K562 (cell line): ENCODE measurements at regions not wholly inside any gene's neighbourhood (a gene's known extent, or its start where the extent isn't known, plus 50 kb on each side); places are given as distances from the start of the nearest gene placed in this dataset.

Experiments
- ATAC-seq: fragments of 200-7000 bp; cut with Tn5 transposase; 3 replicates; pipeline ENCODE4 v1.9.1; 2020; ENCODE audit warnings: moderate library complexity
- BruUV-seq: library from RNA; stranded (reverse); fragments of 400-500 nt; replicated peaks from 2 replicates; lab custom pipeline; 2021; lab: Mats Ljungman, UMichigan
- CTCF ChIA-PET: fragments of 300-600 bp; formaldehyde crosslinking; extraction: SDS; loops from one replicate; lab custom pipeline; 2021; ENCODE audit warnings: low intra/inter-chr PET ratio; lab: Yijun Ruan, JAX
- POLR2A ChIA-PET: fragments of 300-600, 350-650 bp; sonication (Branson Sonifier 250); formaldehyde crosslinking; extraction: SDS; loops from one replicate; lab custom pipeline; 2021; ENCODE audit warnings: antibody characterized with exemption, inconsistent platforms; lab: Yijun Ruan, JAX
- DNase-seq, 4 experiments: peaks; one replicate each; pipeline versions ENCODE4 v3.0.0 to v3.0.0-alpha.2; 2011 to 2018; ENCODE audit warnings: low spot score in 3 of 4, mixed read lengths in 3 of 4; ENCODE audit errors: extremely low read depth in 1 of 4
- FAIRE-seq: peaks from 2 replicates; lab custom pipeline; 2011; peaks lifted over from hg19 to GRCh38; lab: Jason Lieb, UNC
- H2AFZ ChIP-seq: 2 replicates; pipeline ENCODE4 v1.6.0; 2011; ENCODE audit warnings: low read depth, low read length, control low read depth, inconsistent platforms
- H3K27ac ChIP-seq: fragments of 200-600 bp; 3 replicates; pipeline ENCODE4 v1.8.0; 2011; ENCODE audit warnings: low read depth, mild to moderate bottlenecking, control low read depth, inconsistent platforms, low read length, moderate library complexity, mixed read lengths; ENCODE audit errors: extremely low read depth
- H3K27me3 ChIP-seq, 2 experiments: fragments of 300-600 bp in 1 of 2; 2 replicates in 1 of 2; 3 replicates in 1 of 2; pipeline versions ENCODE4 v1.6.0 to v1.8.0; 2011; ENCODE audit warnings: inconsistent platforms in 2 of 2, low read length in 2 of 2, mild to moderate bottlenecking in 1 of 2, mixed read lengths in 1 of 2, moderate library complexity in 1 of 2; ENCODE audit not compliant: control insufficient read depth in 2 of 2, insufficient read depth in 2 of 2
- H3K36me3 ChIP-seq: fragments of 300-600 bp; 3 replicates; pipeline ENCODE4 v1.8.0; 2011; ENCODE audit warnings: mild to moderate bottlenecking, low read length, inconsistent platforms; ENCODE audit not compliant: control insufficient read depth, insufficient read depth
- H3K4me1 ChIP-seq, 2 experiments: fragments of 200-600 bp in 1 of 2; replicated peaks in 1 of 2; 2 replicates in 1 of 2; 3 replicates in 1 of 2; pipeline versions ENCODE4 v1.5.1 to v1.8.0; 2011; ENCODE audit warnings: inconsistent platforms in 2 of 2, low read length in 2 of 2, mild to moderate bottlenecking in 1 of 2, mixed read lengths in 1 of 2, moderate library complexity in 1 of 2; ENCODE audit not compliant: control insufficient read depth in 2 of 2, insufficient read depth in 2 of 2
- H3K4me2 ChIP-seq: 2 replicates; pipeline ENCODE4 v1.6.1; 2011; ENCODE audit warnings: low read length, control low read depth, inconsistent platforms, mixed read lengths; ENCODE audit not compliant: insufficient read depth
- H3K4me3 ChIP-seq: fragments of 200-600 bp; sonication (generic), shearing (Covaris generic); 2 replicates; pipeline ENCODE4 v1.5.1; 2016; ENCODE audit warnings: control low read depth, inconsistent platforms
- H3K79me2 ChIP-seq: fragments of 200-600 bp; 3 replicates; pipeline ENCODE4 v1.8.0; 2011; ENCODE audit warnings: low read length, inconsistent platforms; ENCODE audit not compliant: control insufficient read depth, insufficient read depth
- H3K9ac ChIP-seq, 2 experiments: 2 replicates each; pipeline versions ENCODE4 v1.6.0 to v1.6.1; 2011; ENCODE audit warnings: low read depth in 2 of 2, low read length in 2 of 2, control low read depth in 1 of 2, inconsistent platforms in 1 of 2, mild to moderate bottlenecking in 1 of 2, mixed read lengths in 1 of 2; ENCODE audit not compliant: insufficient read depth in 1 of 2
- H3K9me1 ChIP-seq: one replicate; pipeline ENCODE4 v1.6.0; 2011; ENCODE audit warnings: inconsistent platforms, mild to moderate bottlenecking, low read length, moderate library complexity; ENCODE audit not compliant: control insufficient read depth, insufficient read depth
- H3K9me3 ChIP-seq: replicated peaks from 2 replicates; pipeline ENCODE4 v1.5.1; 2011; ENCODE audit warnings: low read depth, low read length, inconsistent platforms; ENCODE audit not compliant: control insufficient read depth, insufficient read depth
- H4K20me1 ChIP-seq: replicated peaks from 2 replicates; pipeline ENCODE4 v1.6.1; 2011; ENCODE audit warnings: low read length, inconsistent platforms, mixed read lengths; ENCODE audit not compliant: control insufficient read depth, insufficient read depth
- CCAR2 ChIP-seq: fragments of 200-400 bp; formaldehyde crosslinking; IDR thresholded peaks from 2 replicates; pipeline ENCODE4 v1.6.1; 2017; ENCODE audit warnings: mild to moderate bottlenecking, low read depth, low read length
- CREB1 ChIP-seq, 2 experiments: sonication (generic) in 1 of 2; formaldehyde crosslinking in 1 of 2; IDR thresholded peaks; 2 replicates each; pipeline versions ENCODE4 v1.6.1 to v1.8.0; 2012 to 2022; ENCODE audit warnings: inconsistent platforms in 1 of 2, mild to moderate bottlenecking in 1 of 2, missing genetic modification reagents in 1 of 2, moderate library complexity in 1 of 2
- CXXC5 ChIP-seq: fragments of 250-450 bp; sonication (Bioruptor Pico); IDR thresholded peaks from 2 replicates; pipeline ENCODE4 v1.8.0; 2022; ENCODE audit warnings: inconsistent platforms, mild to moderate bottlenecking, moderate library complexity
- ETV5 ChIP-seq: sonication (generic); formaldehyde crosslinking; IDR thresholded peaks from 2 replicates; pipeline ENCODE4 v1.4.0; 2020; ENCODE audit warnings: low read depth, mild to moderate bottlenecking, missing genetic modification reagents
- KDM2B ChIP-seq: fragments of 250-450 bp; sonication (Bioruptor Pico); IDR thresholded peaks from 2 replicates; pipeline ENCODE4 v1.8.0; 2021; ENCODE audit warnings: mild to moderate bottlenecking, moderate library complexity
- MAFK ChIP-seq: IDR thresholded peaks from 2 replicates; pipeline ENCODE4 v1.6.1; 2011; ENCODE audit warnings: low read length, improper control_type of control experiment
- NR4A1 ChIP-seq, 2 experiments: fragments of 250-450 bp in 1 of 2; fragments of 450-650 bp in 1 of 2; sonication (Bioruptor Pico) in 1 of 2; IDR thresholded peaks; 2 replicates each; pipeline versions ENCODE4 v1.4.0 to v1.6.1; 2016 to 2020; ENCODE audit warnings: mild to moderate bottlenecking in 2 of 2, missing compliant biosample characterization in 1 of 2, missing genetic modification characterization in 1 of 2, moderate library complexity in 1 of 2
- PRPF4 ChIP-seq: fragments of 200-400 bp; formaldehyde crosslinking; IDR thresholded peaks from one replicate; pipeline ENCODE4 v1.6.1; 2017; ENCODE audit warnings: low read length, low read depth, mild to moderate bottlenecking; ENCODE audit not compliant: insufficient read depth, poor library complexity, severe bottlenecking
- ZBED1 ChIP-seq: IDR thresholded peaks from 2 replicates; pipeline ENCODE4 v1.6.1; 2014
- ZNF175 ChIP-seq: fragments of 200-800 bp; sonication (Bioruptor generic); IDR thresholded peaks from 2 replicates; pipeline ENCODE4 v1.6.1; 2016; ENCODE audit warnings: low read depth, mild to moderate bottlenecking, missing genetic modification characterization, missing compliant biosample characterization
- ZNF23 ChIP-seq: fragments of 250-450 bp; sonication (Bioruptor Pico); IDR thresholded peaks from 2 replicates; pipeline ENCODE4 v1.4.0; 2020; ENCODE audit warnings: mild to moderate bottlenecking
- ZNF57 ChIP-seq: fragments of 450-650 bp; formaldehyde crosslinking; IDR thresholded peaks from 2 replicates; pipeline ENCODE4 v1.4.0; 2020; ENCODE audit warnings: mild to moderate bottlenecking, moderate library complexity
- WGBS: fragments of 100-300 bp; shearing (Covaris generic); methylation state at CpG from one replicate; pipeline ENCODE4 v1.1.6; 2016; ENCODE audit warnings: low coverage, mixed read lengths; ENCODE audit not compliant: insufficient coverage; ENCODE audit errors: missing lambda C conversion rate; 5-methylcytosine and 5-hydroxymethylcytosine counted together
- in situ Hi-C: fragments of 300-500 bp; cut with MboI; formaldehyde crosslinking; loops from 4 replicates; pipeline ENCODE4 v1.15.0; 2018; ENCODE audit warnings: inconsistent platforms, mixed read lengths
- intact Hi-C: fragments of 100-400 bp; cut with micrococcal nuclease; formaldehyde crosslinking; loops from 2 replicates; pipeline ENCODE4 v1.14.2; 2022
- TF ChIP-seq, protein P1 (sequence below), 2 experiments: fragments of 450-650 bp; IDR thresholded peaks; 2 replicates each; pipeline ENCODE4 v1.6.1; 2016

DNA sequence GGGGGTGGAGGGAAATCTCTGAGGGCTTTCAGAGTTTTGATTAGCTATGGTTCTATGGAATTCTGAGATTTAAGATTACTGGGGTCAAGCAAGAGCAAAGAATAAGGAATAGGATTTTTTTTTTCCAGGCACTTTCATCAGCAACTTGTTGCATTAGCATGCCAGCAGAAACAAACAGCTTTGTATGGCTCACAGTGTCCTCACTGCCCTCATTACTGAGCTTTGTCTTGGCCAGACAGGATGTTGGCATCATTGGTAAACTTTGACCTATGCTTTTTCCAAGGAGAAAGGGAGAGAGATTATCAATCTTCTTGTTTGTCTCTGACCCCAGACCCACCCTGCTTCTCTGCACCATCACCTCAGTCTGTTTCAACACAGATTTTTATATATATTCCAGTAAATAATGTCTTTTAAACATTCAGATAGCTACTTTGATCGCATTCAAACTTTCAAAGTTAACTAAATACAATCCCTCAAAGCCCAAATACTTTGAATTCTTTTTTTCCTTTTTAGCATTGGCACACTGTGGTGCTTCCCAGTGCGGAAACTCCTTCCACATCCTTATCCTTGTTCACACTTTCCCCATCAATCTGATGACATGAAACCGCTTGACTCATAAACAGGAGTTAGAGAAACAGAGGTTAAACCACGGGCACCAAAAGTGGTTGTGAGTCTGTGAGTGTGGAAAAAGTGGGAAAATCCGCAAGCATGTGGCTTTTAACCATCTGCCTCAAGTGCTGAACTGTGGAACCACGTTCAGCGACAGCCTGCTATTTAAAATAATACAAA is 282.2 kb upstream of the FAR2 start:
- ChIA-PET CTCF (no interaction called here), POLR2A (no interaction called here)
- Histone ChIP-seq H3K27me3 (no peaks in the 10 kb centered on the region), H4K20me1 (no peaks in the 10 kb centered on the region), H3K9me3 (no peaks in the 10 kb centered on the region), H3K27ac (no peak overlapping the region), H3K79me2 (no peaks in the 10 kb centered on the region), H3K9ac (no peak overlapping the region), H3K36me3 (no peaks in the 10 kb centered on the region), H3K9me1 (no peaks in the 10 kb centered on the region), H2AFZ (no peak overlapping the region), H3K4me1 (no peaks in the 10 kb centered on the region), H3K4me2 (no peak overlapping the region), H3K4me3 (no peak overlapping the region)
- BruUV-seq: no TSS peak
- ATAC-seq (no peak), DNase-seq (no peak), FAIRE-seq (no peak)
- in situ Hi-C loops: no loop called here
- 1% methylated on average over 7 of the region's 7 CpGs for WGBS
- intact Hi-C loops: no loop called here
- TF ChIP-seq ZBED1 (no peak), ZNF57 (CRISPR knock-in tag) (no peak), NR4A1 (CRISPR knock-in tag; IDR thresholded peaks at IDR 0.05) (no peak), NR4A1 (tag; IDR thresholded peaks at IDR 0.05) (no peak), CREB1 (IDR thresholded peaks at IDR 0.05) (no peak), CREB1 (CRISPR knock-in tag; IDR thresholded peaks at IDR 0.05) (no peak), ZNF175 (CRISPR knock-in tag) (no peak), CCAR2 (no peak), KDM2B (no peak), CXXC5 (no peak), PRPF4 (no peak), ETV5 (no peak), ZNF23 (CRISPR knock-in tag) (no peak), MAFK (no peak)
- TF ChIP-seq, protein P1, sequence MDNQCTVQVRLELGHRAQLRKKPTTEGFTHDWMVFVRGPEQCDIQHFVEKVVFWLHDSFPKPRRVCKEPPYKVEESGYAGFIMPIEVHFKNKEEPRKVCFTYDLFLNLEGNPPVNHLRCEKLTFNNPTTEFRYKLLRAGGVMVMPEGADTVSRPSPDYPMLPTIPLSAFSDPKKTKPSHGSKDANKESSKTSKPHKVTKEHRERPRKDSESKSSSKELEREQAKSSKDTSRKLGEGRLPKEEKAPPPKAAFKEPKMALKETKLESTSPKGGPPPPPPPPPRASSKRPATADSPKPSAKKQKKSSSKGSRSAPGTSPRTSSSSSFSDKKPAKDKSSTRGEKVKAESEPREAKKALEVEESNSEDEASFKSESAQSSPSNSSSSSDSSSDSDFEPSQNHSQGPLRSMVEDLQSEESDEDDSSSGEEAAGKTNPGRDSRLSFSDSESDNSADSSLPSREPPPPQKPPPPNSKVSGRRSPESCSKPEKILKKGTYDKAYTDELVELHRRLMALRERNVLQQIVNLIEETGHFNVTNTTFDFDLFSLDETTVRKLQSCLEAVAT (IDR thresholded peaks at IDR 0.05): no peak
